Ovary (tissue), 7 donors: ENCODE measurements at regions not wholly inside any gene's neighbourhood (a gene's known extent, or its start where the extent isn't known, plus 50 kb on each side); places are given as distances from the start of the nearest gene placed in this dataset.

ENCODE experiments used
- DNase-seq, 5 donors: peaks; one replicate each; pipeline ENCODE4 v3.0.0-alpha.2; 2019 to 2020
- H3K27ac ChIP-seq, 2 donors: fragments of 200-600 bp; one replicate each; pipeline versions ENCODE4 v1.5.1 to v1.8.0; 2019 to 2022
- H3K27me3 ChIP-seq: fragments of 200-600 bp; one replicate; pipeline ENCODE4 v1.8.0; 2022
- H3K36me3 ChIP-seq: fragments of 200-600 bp; sonication (generic); one replicate; pipeline ENCODE4 v1.5.1; 2019
- H3K4me1 ChIP-seq: one replicate; pipeline ENCODE4 v1.8.1; 2013; ENCODE audit warnings: mild to moderate bottlenecking, moderate library complexity; ENCODE audit not compliant: insufficient read depth
- H3K4me3 ChIP-seq: fragments of 200-600 bp; sonication (generic); one replicate; pipeline ENCODE4 v1.5.1; 2017
- H3K9me3 ChIP-seq, 2 donors: fragments of 200-600 bp in 1 of 2; sonication (generic) in 1 of 2; one replicate each; pipeline versions ENCODE4 v1.5.1 to v1.8.1; 2013 to 2019; ENCODE audit warnings: mild to moderate bottlenecking in 1 of 2, moderate library complexity in 1 of 2
- EP300 ChIP-seq: sonication (generic); formaldehyde crosslinking; IDR thresholded peaks from one replicate; pipeline ENCODE4 v1.6.1; 2017; ENCODE audit warnings: antibody characterized with exemption
- POLR2A ChIP-seq: fragments of 450-650 bp; IDR thresholded peaks from one replicate; pipeline ENCODE4 v1.6.1; 2017; ENCODE audit warnings: antibody characterized with exemption, mild to moderate bottlenecking, moderate library complexity
- WGBS, 3 donors: extraction: QIAGEN DNeasy Blood & Tissue Kit in 1 of 3; methylation state at CpG; one replicate each; pipeline versions ENCODE4 v1.1.5 to v1.1.7; 2013 to 2017; 5-methylcytosine and 5-hydroxymethylcytosine counted together
- intact Hi-C, 4 donors: fragments of 100-400 bp; cut with DNase I; formaldehyde crosslinking; loops; one replicate each; pipeline versions ENCODE4 v1.11.0 to v1.15.1; 2022 to 2023
- TF ChIP-seq, protein P1 (sequence below), 3 donors: fragments of 450-650 bp in 2 of 3; fragments of 200-600 bp in 1 of 3; IDR thresholded peaks; one replicate each; pipeline versions ENCODE4 v1.5.1 to v1.8.0; 2016 to 2022; ENCODE audit warnings: antibody characterized with exemption in 3 of 3, mild to moderate bottlenecking in 1 of 3
- donor health status: DM: no; HTN: no; CAD: no; lungs with moderate emphysema.
- donor health status: DM: no; HTN: no; CAD: no.
- donor health status: Bipolar disorder and iron deficiency.
- donor health status: DM: no; HTN: no; CAD: no.
- donor health status: DM: yes; HTN: yes; CAD: no.

DNA sequence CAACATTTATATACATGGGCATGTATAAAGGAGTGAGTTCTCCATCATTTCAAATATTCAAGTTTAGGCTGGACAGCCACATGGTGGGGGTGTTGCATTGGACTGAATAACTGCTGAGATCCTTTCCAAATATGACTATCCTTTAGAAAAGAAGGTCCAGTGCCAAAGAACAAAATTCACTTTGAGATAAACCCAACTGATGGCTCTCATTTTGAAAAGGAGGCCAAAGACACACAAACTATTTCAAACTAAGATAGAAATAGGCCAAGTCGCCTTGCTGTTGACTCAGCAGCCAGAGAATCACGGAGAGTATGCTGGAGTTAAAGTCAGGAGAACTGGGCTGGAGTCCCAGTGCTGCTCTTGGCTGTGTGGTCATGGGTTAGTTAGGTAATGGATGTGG lies 204.5 kb upstream of the LRATD1 start:
- intact Hi-C loops: no loop called here
- no peak for DNase-seq
- WGBS, 3 donors: 1 to 11% (median 8%) methylated on average over 2 of the region's 2 CpGs

DNA sequence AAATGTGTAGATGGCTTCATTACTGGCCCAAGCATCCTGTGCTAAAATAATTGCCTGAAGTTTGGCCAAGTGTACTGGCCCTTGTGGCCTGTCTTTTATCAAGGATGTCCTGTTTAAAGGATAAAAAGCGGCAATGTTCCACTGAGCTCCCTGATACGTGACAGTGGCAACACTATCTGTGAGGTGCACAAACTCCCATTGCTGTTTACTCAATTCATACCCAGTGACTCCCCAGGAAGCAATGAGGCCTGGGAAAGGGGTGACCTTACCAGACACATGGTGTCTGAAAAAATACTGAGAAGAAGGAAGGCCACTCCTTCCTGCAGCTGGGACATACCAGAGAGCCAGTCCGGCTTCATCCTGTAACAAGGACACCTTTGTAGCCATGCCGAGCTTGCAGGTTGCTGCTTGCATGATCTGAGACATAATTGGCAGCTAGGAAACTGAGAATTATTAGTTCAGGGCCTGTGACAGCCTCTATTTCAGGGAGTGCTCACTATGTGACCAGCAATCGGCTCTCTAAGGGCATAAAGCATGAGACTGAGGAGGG lies 198.5 kb upstream of the LRATD1 start:
- WGBS, 3 donors: 88 to 90% (median 88%) methylated on average over 5 of the region's 5 CpGs
- TF ChIP-seq, protein P1, sequence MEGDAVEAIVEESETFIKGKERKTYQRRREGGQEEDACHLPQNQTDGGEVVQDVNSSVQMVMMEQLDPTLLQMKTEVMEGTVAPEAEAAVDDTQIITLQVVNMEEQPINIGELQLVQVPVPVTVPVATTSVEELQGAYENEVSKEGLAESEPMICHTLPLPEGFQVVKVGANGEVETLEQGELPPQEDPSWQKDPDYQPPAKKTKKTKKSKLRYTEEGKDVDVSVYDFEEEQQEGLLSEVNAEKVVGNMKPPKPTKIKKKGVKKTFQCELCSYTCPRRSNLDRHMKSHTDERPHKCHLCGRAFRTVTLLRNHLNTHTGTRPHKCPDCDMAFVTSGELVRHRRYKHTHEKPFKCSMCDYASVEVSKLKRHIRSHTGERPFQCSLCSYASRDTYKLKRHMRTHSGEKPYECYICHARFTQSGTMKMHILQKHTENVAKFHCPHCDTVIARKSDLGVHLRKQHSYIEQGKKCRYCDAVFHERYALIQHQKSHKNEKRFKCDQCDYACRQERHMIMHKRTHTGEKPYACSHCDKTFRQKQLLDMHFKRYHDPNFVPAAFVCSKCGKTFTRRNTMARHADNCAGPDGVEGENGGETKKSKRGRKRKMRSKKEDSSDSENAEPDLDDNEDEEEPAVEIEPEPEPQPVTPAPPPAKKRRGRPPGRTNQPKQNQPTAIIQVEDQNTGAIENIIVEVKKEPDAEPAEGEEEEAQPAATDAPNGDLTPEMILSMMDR (IDR thresholded peaks at IDR 0.05): no peak
- TF ChIP-seq POLR2A: no peak
- TF ChIP-seq EP300: no peak
- intact Hi-C loops: no loop called here
- Histone ChIP-seq H3K27me3 (no peaks in the 10 kb centered on the region), H3K36me3 (no peaks in the 10 kb centered on the region), H3K27ac (no peak overlapping the region), H3K4me1 (no peaks in the 10 kb centered on the region), H3K4me3 (no peak overlapping the region), H3K9me3 (no peaks in the 10 kb centered on the region)
- no peak for DNase-seq

More for the DNA sequence above, 204.5 kb upstream of the LRATD1 start:
- H3K36me3 ChIP-seq: no peaks in the 10 kb centered on the region
- no peak for TF ChIP-seq POLR2A
- no peak for TF ChIP-seq EP300
- TF ChIP-seq, protein P1 (IDR thresholded peaks at IDR 0.05): no peak
- no peak overlapping the region for H3K4me3 ChIP-seq
- H3K4me1 ChIP-seq: no peaks in the 10 kb centered on the region
- H3K27ac ChIP-seq: no peak overlapping the region
- H3K27me3 ChIP-seq: no peaks in the 10 kb centered on the region
- H3K9me3 ChIP-seq: no peaks in the 10 kb centered on the region

DNA sequence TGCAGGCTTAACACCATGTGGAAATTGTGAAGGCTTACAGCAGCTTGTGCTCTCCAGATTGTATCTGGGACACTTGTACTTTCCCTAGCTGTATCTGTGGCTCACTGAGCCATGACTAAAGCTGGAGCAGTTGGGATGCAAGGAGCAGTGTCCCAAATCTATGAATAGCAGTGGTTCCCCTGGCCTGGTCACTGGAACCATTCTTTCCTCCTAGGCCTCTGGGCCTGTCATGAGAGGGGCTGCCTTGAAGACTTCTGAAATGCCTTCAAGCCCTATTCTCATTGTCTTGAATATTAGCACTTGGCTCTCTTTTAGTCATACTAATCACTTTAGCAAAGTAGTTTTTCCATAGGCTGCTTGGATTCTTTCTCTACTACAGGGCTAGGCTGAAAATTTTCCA lies 186.8 kb upstream of the LRATD1 start:
- H3K36me3 ChIP-seq: no peaks in the 10 kb centered on the region
- no peaks in the 10 kb centered on the region for H3K4me1 ChIP-seq
- TF ChIP-seq POLR2A (no peak), EP300 (no peak)
- TF ChIP-seq, protein P1 (IDR thresholded peaks at IDR 0.05): no peak
- no peaks in the 10 kb centered on the region for H3K9me3 ChIP-seq
- DNase-seq: no peak
- H3K27me3 ChIP-seq: no peaks in the 10 kb centered on the region
- H3K4me3 ChIP-seq: no peak overlapping the region
- intact Hi-C loops: no loop called here
- no peak overlapping the region for H3K27ac ChIP-seq

DNA sequence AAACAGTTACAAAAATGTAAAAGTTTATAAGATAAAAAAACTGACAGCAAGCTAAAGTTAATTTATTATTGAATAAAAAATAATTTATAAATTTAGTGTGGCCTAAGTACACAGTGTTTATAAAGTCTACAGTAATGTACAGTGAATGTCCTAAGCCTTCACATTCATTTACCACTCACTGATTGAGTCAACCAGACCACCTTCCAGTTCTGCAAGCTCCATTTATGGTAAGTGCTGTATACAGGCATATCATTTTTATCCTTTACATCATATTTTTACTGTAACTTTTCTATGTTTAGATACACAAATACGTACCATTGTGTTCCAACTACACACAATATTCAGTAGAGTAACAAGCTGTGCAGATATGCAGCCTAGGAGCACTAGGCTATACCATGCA lies 184.2 kb upstream of the LRATD1 start:
- H3K36me3 ChIP-seq: no peaks in the 10 kb centered on the region
- H3K4me1 ChIP-seq: no peaks in the 10 kb centered on the region
- 85 to 89% (median 86%) methylated on average over 1 of the region's 1 CpG for WGBS, 3 donors
- H3K27me3 ChIP-seq: no peaks in the 10 kb centered on the region
- no peaks in the 10 kb centered on the region for H3K9me3 ChIP-seq
- H3K4me3 ChIP-seq: no peak overlapping the region
- no peak for DNase-seq
- no peak overlapping the region for H3K27ac ChIP-seq
- no peak for TF ChIP-seq POLR2A
- TF ChIP-seq, protein P1 (IDR thresholded peaks at IDR 0.05): no peak
- no peak for TF ChIP-seq EP300
- intact Hi-C loops: no loop called here

DNA sequence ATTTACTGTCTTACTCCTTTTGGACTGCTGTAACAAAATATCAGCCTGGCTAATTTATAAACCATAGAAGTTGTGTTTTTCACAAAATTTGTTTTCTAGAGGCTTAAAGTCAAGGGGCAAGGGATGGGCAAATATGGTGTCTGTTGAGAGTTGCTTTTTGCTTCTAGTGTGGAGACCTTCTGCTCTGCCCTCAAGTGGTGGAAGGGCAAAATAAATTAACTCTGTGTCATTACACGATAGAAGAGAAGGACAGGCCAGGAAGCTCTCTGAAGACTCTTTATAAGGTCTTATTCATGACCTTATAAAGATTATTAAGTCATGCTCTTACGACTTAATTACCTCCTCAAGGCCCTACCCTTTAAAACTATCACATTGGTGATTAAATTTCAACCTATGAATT lies 181.2 kb upstream of the LRATD1 start:
- 79 to 87% (median 83%) methylated on average over 2 of the region's 2 CpGs for WGBS, 3 donors
- Histone ChIP-seq H3K27ac (no peak overlapping the region), H3K27me3 (no peaks in the 10 kb centered on the region), H3K36me3 (no peaks in the 10 kb centered on the region), H3K4me1 (no peaks in the 10 kb centered on the region), H3K9me3 (no peaks in the 10 kb centered on the region), H3K4me3 (no peak overlapping the region)
- TF ChIP-seq POLR2A (no peak), EP300 (no peak)
- TF ChIP-seq, protein P1 (IDR thresholded peaks at IDR 0.05): no peak
- no peak for DNase-seq
- intact Hi-C loops: no loop called here
